GM19397 (cell line): ENCODE measurements at regions not wholly inside any gene's neighbourhood (a gene's known extent, or its start where the extent isn't known, plus 50 kb on each side); places are given as distances from the start of the nearest gene placed in this dataset.

Experiments used
- ATAC-seq: cut with Tn5 transposase; IDR thresholded peaks from one replicate; pipeline ENCODE4 v1.9.1; 2021; ENCODE audit warnings: mild to moderate bottlenecking, moderate library complexity; ENCODE audit not compliant: unreplicated experiment

DNA sequence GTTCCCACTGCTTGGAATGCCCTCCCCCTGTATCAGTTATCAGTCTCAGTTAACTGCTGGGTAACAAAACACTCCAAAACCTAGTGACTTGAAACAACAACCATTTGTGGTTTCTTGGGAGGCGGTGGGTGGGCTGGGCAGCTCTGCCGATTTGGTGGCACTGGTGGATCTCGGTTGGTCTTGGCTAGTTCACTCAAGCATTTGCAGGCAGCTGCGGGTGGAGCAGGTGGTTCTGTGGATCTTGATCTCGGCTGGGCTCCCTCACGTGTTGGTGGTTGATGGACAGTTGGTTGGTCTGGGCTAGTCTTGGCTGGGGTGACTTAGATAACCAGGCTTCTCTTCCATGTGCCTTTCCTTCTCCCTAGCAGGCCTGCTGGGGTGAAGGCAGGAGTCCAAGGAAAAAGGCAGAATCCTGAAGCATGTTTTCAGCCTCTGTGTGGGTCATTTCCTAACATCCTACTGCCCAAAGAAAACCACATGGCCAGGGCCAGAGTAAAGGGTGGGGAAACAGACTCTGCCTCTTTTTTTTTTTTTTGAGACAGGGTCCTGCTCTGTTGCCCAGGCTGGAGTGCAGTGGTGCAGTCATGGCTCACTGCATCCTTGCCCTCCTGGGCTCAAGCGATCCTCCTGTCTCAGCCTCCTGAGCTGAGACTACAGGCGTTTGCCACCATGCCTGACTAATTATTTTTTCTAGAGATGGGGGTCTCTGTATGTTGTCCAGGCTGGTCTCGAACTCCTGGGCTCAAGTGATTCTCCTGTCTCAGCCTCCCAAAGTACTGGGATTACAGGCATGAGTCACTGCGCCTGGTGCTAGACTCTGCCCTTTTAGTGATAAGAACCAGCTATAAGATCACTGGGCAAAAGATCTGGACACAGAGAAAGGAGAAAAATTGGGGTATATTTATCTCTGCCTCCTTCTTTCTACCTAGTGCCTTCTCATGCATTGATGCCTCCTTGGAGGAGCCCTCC lies 183.7 kb downstream of the RGS3 start:
- no peak for ATAC-seq

DNA sequence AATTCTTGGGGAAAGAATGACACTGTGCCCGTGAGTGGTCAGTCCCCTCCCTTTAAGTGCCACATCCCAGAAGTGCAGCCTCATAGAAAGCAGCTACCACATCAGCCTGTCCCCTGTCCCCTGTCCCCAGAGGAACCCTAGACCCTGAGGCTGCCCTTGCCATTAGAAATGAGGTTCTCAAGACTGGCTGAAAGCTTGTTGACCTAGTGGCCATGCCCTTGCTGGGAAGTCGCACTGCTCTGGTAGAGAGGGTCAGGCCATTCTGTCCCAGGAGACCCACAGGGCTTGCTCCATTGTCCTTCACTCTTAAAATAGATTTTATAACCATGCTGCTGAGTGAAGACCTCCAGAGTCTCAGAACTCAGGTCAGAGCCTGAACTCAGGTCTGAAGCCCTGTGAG lies 184.5 kb downstream of the RGS3 start:
- no peak for ATAC-seq

- no peak for ATAC-seq
Measured at GRCh38 chr9:113648586-113648985, 185.1 kb downstream of the RGS3 start.

DNA sequence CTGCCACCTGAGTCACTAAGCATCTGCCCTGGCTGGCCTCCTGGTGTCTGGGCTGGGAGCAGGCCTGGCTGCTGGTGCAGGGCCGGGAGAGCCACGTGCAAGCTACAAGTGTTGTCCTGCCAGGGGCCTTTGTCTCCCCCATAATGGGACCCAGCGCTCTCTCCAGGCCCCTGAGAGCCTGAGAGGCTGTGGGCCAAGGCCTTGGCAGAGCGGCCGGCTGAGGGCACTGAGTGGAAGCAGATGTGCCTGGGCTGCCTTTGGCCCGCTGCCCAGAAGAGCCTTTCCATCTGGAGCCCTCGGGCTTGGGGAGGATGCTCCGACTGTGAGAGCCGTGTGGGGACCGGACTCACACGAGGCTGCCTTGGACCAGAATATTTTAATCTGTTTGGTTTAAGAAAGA lies 185.5 kb downstream of the RGS3 start:
- ATAC-seq = no peak

DNA sequence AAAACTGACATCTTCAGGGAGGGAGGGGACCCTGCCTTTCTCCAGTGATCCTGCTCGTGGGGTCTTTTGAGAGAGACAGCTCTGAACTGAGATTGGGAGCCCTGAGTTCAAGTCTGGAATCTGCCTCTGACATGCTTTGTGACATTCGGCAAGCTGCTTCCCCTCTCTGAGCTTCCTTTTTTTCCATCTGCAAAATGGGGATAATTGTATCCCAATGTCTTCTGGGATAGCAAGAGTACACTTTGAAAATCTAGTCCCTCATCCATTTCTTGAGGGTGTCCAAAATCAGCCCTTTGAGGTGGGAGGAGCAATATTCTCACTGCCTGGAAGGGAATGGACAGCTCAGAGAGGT lies 186.3 kb downstream of the RGS3 start:
- ATAC-seq = no peak

DNA sequence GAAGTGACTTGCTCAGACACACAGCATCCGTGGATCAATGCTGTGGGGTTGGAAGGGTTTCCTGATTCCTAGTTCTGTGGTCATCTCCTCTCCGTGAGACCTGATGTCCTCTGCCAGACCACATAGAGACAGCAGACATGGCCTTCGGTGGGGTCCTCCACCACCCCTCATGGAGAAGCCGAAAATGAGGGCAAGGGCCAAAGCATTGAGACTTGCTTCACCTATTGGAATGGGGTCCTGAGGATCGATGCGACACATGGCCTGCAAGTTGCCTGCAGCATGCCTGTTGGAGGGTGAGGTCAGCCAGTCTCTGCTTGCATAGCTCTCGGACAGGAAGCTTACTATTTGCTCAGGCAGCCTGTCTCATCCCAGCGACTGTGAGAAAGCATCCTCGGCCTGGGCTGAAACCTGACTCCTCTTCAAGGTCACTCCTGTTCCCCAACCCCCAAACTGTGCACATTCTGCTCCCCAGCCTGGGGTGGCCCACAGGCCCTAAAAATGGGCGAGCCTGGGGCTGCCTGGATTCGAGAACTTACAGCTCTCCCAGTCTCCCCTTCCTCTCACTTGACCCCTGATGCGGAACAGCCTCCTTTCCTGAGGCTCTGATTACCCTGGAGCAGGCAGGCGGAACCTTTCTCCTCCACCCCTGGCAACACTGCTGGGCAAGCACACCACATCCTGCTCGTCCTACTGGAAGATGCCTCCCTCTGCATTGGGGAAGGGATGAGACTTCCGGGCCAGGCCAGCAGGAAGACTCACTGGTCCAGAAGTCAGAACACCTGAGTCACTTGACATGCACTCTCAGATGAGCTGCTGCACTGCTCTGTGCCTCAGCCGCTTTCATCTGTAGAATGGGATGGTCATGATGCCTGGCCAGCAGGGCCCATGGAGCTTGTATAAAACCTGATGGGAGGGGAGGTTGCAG lies 186.9 kb downstream of the RGS3 start:
- ATAC-seq = no peak

DNA sequence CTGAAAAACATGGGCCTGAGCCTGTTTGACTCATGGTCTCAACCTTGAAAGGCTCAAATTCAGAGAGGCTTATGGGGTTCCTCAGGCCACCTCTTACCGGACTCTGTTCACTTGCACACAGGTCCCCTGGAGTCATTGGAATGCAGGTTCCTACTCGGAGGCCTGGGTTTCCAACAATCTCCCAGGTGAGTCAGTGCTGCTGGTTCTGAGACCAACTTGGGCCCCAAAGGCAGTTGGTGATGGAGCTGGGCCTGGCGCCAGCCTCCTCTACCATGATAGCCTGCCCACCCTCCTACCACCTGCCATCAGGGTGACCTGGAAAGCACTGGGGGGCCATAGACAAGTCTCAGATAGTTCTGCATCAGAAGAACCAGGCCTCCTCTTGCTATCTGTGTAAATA lies 188.4 kb downstream of the RGS3 start:
- ATAC-seq = no peak

DNA sequence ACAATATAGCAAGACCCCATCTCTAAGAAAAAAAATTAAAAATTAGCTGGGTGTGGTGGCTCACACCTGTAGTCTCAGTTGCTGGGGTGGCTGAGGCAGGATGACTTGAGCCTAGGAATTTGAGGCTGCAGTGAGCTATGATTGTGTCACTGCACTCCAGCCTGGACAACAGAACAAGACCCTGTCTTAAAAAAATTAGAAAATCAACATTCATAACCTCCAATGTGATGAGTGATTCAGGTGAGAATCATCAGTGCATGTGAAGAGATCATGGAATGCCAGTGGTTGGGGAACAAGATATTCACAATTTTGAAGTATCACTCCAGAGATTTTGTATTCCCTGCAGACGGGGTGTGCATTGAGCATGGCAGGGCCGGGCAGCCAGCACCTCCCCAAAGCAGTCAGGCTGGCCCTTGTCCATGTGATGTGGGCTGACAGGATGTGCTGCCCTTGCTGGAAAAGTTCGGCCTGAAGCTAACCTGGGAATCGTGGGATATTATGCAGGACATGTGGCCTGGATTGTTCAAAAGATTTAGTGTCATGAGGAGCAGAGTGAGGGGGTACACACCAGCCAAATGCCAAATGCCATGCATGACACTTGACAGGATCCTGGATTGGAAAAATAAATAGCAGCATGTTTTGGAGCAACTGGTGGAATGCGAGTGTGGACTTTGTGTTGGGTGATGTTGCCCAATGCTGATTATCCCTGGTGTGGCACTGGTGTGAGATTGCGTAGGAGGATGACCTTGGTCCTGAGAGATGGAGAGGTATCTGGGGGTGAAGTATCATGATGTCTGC lies 189.0 kb downstream of the RGS3 start:
- ATAC-seq = no peak

DNA sequence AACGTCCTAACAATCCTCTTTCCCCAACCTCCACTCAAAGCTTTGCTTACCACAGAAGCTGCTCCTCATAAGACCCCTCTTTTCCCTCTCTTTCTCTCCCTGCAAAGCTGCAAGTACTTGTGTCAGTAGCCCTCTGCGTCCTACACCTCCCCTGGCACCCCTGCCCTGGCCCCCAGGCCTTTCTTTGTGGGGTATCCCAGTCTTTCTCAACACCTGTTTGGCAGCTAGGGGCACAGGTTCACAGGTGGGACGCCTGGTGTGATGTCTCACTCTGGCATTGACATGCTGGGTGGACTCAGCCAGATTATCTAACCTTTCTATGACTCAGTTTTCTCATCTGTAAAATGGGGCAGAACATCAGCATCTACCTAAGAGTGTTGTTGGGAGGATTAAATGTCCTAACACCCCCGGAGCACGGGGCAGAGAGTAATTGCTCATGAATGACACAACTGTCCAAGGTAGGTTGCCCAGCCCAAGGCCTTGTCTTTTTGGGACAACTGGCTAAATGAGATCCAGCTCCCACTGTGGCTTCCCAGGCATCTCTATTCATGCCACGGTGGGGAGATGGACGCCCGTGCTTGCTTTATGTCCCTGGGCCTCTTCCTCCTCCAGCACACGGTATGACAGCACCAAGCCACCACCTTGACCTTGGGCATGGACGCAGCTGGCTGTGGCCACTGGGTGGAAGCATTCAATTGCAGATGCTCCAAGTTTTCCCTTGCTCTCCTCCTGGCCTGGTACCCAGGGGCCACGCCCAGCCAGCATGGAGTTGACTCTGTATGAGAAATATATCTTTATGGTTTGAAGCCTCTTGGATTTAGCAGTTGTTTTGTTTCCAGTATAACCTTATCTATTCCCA lies 190.4 kb downstream of the RGS3 start:
- ATAC-seq = no peak

- ATAC-seq = no peak
Measured at GRCh38 chr9:113654605-113655428, 191.3 kb downstream of the RGS3 start.

- no peak for ATAC-seq
Measured at GRCh38 chr9:113656771-113657670, 193.5 kb downstream of the RGS3 start.

- ATAC-seq = peak; percentile 62
Measured at GRCh38 chr9:113657765-113658544, 194.4 kb downstream of the RGS3 start.

DNA sequence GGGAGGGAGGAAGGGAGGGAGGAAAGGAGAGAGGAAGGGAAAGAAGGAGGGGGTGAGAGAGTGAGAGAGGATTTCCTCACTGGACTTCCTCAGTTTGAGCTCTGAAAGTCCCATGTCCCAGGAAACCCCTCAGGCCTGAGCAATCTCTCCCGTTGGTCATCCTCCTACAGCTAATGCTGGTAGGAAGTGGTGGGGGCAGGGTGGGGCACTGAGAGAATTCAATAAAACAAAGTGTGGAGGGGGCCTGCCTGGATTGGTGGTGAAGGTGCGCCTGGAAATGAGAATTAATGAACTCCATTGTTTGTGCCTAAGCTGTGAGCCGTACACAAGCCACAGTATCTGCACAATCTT lies 195.0 kb downstream of the RGS3 start:
- ATAC-seq = no peak

GRCh38 chr9:113659039-113659438 lies 195.5 kb downstream of the RGS3 start:
- ATAC-seq = no peak

GRCh38 chr9:113659740-113660139 lies 196.2 kb downstream of the RGS3 start:
- ATAC-seq = no peak

DNA sequence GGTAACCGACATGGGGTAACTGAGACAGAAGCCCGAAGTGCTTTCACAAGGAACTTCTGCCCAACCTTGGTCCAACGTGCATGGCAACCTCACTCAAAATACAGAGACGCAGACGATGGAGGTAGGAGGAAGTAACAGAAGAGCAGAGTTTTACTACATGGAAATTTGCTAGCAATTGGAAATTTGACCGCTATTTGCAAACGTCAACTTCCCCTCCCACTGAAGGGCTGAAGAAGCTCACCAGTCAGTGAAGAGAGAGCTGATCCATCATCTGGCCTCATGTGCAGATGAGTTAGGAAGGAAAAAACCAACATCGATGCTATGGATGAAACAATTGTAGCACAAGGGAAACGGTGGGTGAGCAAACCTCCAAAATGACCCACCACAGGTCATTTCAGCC lies 196.7 kb downstream of the RGS3 start:
- no peak for ATAC-seq

DNA sequence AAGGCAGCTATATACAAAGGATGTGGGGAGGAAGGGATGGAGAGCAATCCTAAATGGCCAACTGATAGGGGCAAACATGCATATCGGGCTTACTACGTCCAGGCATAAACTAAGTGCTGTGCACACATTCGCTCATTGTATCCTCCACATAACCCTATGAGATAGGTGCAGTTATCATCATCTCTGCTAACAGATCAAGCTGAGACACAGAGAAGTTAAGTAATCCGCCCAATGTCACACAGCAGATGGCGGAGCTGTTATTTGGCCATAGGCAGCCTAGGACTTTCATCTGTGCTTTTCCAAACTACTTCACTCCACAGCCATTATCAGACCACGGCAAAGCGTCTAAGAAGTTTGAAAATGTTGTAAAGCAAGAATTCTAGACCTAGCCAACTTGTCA lies 197.5 kb downstream of the RGS3 start:
- no peak for ATAC-seq
